HepG2 (cell line): ENCODE measurements at regions not wholly inside any gene's neighbourhood (a gene's known extent, or its start where the extent isn't known, plus 50 kb on each side); places are given as distances from the start of the nearest gene placed in this dataset.
A peak's percentile ranks its signal among the peaks of the same experiment; 100 is the strongest.

Experiments used
- ATAC-seq: fragments of 200-7000 bp; cut with Tn5 transposase; 3 replicates; pipeline ENCODE4 v1.9.1; 2020; ENCODE audit warnings: mild to moderate bottlenecking, moderate library complexity
- BruUV-seq: library from RNA; stranded (reverse); fragments of 400-500 nt; replicated peaks from 2 replicates; lab custom pipeline; 2021; lab: Mats Ljungman, UMichigan
- CTCF ChIA-PET: fragments of 300-600 bp; formaldehyde crosslinking; extraction: SDS; loops from one replicate; lab custom pipeline; 2021; ENCODE audit warnings: low total read pairs, inconsistent platforms, low intra/inter-chr PET ratio; lab: Yijun Ruan, JAX
- POLR2A ChIA-PET: fragments of 350-600 bp; sonication (Branson Sonifier 250); formaldehyde crosslinking; loops from one replicate; lab custom pipeline; 2020; ENCODE audit warnings: antibody characterized with exemption, inconsistent platforms; lab: Yijun Ruan, JAX
- DNase-seq: peaks from one replicate; pipeline ENCODE4 v3.0.0-alpha.2; 2015; ENCODE audit warnings: low spot score
- FAIRE-seq: peaks from 3 replicates; lab custom pipeline; 2011; peaks lifted over from hg19 to GRCh38; lab: Jason Lieb, UNC
- H2AFZ ChIP-seq: one replicate; pipeline ENCODE4 v1.6.1; 2011; ENCODE audit warnings: low read length, inconsistent platforms
- H3K27ac ChIP-seq: fragments of 300-600 bp; 3 replicates; pipeline ENCODE4 v1.8.0; 2011; ENCODE audit warnings: mixed run types, mild to moderate bottlenecking, mixed read lengths, low read length, inconsistent platforms; ENCODE audit not compliant: insufficient read depth; ENCODE audit errors: extremely low read length
- H3K27me3 ChIP-seq, 2 experiments: fragments of 200-600 bp in 1 of 2; 2 replicates in 1 of 2; 3 replicates in 1 of 2; pipeline versions ENCODE4 v1.6.0 to v1.8.0; 2011; ENCODE audit warnings: low read length in 2 of 2, mild to moderate bottlenecking in 2 of 2, moderate library complexity in 2 of 2, inconsistent platforms in 1 of 2; ENCODE audit not compliant: insufficient read depth in 2 of 2, control insufficient read depth in 1 of 2
- H3K36me3 ChIP-seq, 2 experiments: fragments of 200-600 bp in 1 of 2; replicated peaks in 1 of 2; 2 replicates in 1 of 2; 3 replicates in 1 of 2; pipeline versions ENCODE4 v1.5.1 to v1.8.0; 2011; ENCODE audit warnings: low read length in 2 of 2, inconsistent platforms in 1 of 2; ENCODE audit not compliant: insufficient read depth in 2 of 2, control insufficient read depth in 1 of 2
- H3K4me1 ChIP-seq: 2 replicates; pipeline ENCODE4 v1.5.1; 2012; ENCODE audit warnings: low read length, inconsistent platforms; ENCODE audit not compliant: insufficient read depth
- H3K4me2 ChIP-seq: 2 replicates; pipeline ENCODE4 v1.6.0; 2011; ENCODE audit warnings: low read depth, low read length, inconsistent platforms
- H3K4me3 ChIP-seq, 3 experiments: fragments of 200-600 bp in 1 of 3; sonication (generic), shearing (Covaris generic) in 1 of 3; replicated peaks in 1 of 3; 2 replicates each; pipeline ENCODE4 v1.5.1; 2011 to 2016; ENCODE audit warnings: low read length in 3 of 3, inconsistent platforms in 2 of 3, low read depth in 2 of 3, mild to moderate bottlenecking in 2 of 3, control low read depth in 1 of 3, mixed read lengths in 1 of 3; ENCODE audit not compliant: insufficient read depth in 1 of 3
- H3K79me2 ChIP-seq: one replicate; pipeline ENCODE4 v1.6.1; 2011; ENCODE audit warnings: low read length, inconsistent platforms; ENCODE audit not compliant: insufficient read depth
- H3K9ac ChIP-seq: 2 replicates; pipeline ENCODE4 v1.6.0; 2011; ENCODE audit warnings: mild to moderate bottlenecking, low read depth, low read length, inconsistent platforms; ENCODE audit not compliant: insufficient read depth
- H3K9me3 ChIP-seq: 2 replicates; pipeline ENCODE4 v1.5.1; 2012; ENCODE audit warnings: mild to moderate bottlenecking, low read length
- H4K20me1 ChIP-seq: 2 replicates; pipeline ENCODE4 v1.6.0; 2011; ENCODE audit warnings: inconsistent platforms, mild to moderate bottlenecking, low read length, moderate library complexity; ENCODE audit not compliant: insufficient read depth
- CREB1 ChIP-seq, 2 experiments: fragments of 450-650 bp in 1 of 2; IDR thresholded peaks; 2 replicates each; pipeline ENCODE4 v1.6.1; 2016 to 2017; ENCODE audit warnings: control low read depth in 1 of 2, mild to moderate bottlenecking in 1 of 2, missing compliant biosample characterization in 1 of 2, missing genetic modification characterization in 1 of 2
- GRHL1 ChIP-seq: sonication (generic); formaldehyde crosslinking; conservative IDR thresholded peaks from 2 replicates; pipeline ENCODE4 v1.8.0; 2022; ENCODE audit warnings: missing genetic modification reagents
- JARID2 ChIP-seq: sonication (generic); formaldehyde crosslinking; IDR thresholded peaks from 2 replicates; pipeline ENCODE4 v1.8.1; 2023; ENCODE audit warnings: missing genetic modification reagents, inconsistent platforms; ENCODE audit not compliant: insufficient replicate concordance
- PAWR ChIP-seq: sonication (generic); formaldehyde crosslinking; IDR thresholded peaks from 2 replicates; pipeline ENCODE4 v1.4.0; 2020; ENCODE audit warnings: missing genetic modification reagents, mild to moderate bottlenecking, borderline replicate concordance
- ZNF101 ChIP-seq: sonication (generic); formaldehyde crosslinking; IDR thresholded peaks from 2 replicates; pipeline ENCODE4 v1.4.0; 2020; ENCODE audit warnings: mild to moderate bottlenecking, low read depth, missing genetic modification reagents, borderline replicate concordance
- WGBS: methylation state at CpG from one replicate; pipeline ENCODE4 v1.1.6; 2017; ENCODE audit warnings: low lambda C conversion rate; 5-methylcytosine and 5-hydroxymethylcytosine counted together
- in situ Hi-C: cut with HindIII; loops from 2 replicates; pipeline ENCODE4 v1.10.0; 2017; ENCODE audit warnings: low pct_unique_long_range_greater_than_20kb; ENCODE audit not compliant: extremely low pct_ligation_motif_present
- intact Hi-C: fragments of 100-400 bp; cut with micrococcal nuclease; formaldehyde crosslinking; loops from one replicate; pipeline ENCODE4 v1.10.0; 2022; ENCODE audit not compliant: unreplicated experiment

DNA sequence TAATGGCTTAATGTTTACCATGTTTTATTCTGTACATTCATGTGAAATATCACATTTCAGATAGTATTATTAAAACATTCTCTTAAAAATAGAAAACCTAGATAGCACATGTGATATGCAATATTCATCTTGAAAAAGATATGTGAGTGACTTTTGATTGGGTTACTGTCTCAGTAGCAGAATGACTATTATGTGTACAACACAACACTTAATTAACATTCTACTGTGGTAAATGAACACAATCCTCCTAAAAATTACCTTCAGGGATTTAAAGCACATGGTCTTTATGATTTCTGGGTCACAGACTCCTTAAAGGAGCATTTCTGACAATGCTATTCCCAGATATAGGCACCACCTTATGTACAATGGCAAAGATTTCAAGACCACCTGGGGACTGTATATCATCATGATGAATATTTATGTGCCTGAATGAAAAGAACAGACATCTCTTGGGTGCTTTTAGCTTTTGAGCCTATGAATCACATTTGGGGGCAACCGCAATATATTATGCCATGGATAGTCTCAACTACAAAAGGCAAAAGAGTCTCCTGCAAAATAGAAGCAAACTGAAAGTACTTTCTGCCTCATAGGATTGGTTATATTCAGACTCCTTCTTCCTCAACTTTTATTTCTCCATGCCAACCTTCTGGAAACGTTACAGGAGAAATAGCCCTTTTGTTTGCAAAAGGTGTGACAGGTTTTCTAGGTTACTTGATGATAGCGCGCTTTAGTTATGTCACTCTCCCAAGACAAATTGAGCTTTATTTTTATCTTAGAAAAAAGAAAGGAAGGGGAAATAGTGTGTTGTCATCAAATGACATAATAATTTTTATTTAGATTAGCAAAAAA, 259.0 kb downstream of the CALCRL start:
- Histone ChIP-seq H3K36me3 (no peaks in the 10 kb centered on the region), H3K9ac (no peak overlapping the region), H3K27me3 (no peaks in the 10 kb centered on the region), H3K79me2 (no peaks in the 10 kb centered on the region), H3K27ac (no peak overlapping the region), H3K4me3 (no peak overlapping the region), H2AFZ (no peak overlapping the region), H3K4me1 (no peaks in the 10 kb centered on the region), H3K4me2 (no peak overlapping the region), H4K20me1 (no peaks in the 10 kb centered on the region), H3K9me3 (no peaks in the 10 kb centered on the region)
- WGBS: 48% methylated on average over 4 of the region's 4 CpGs
- POLR2A ChIA-PET: no interaction called here
- ATAC-seq: no peak
- intact Hi-C loops: no loop called here
- CTCF ChIA-PET: no interaction called here
- TF ChIP-seq CREB1 (IDR thresholded peaks at IDR 0.05) (peak; percentile 17; the same call in 1 of the 2 replicates), CREB1 (CRISPR knock-in tag; IDR thresholded peaks at IDR 0.05) (no peak), GRHL1 (no peak)
- no peak for FAIRE-seq
- no peak for DNase-seq
- no TSS peak for BruUV-seq
- in situ Hi-C loops: no loop called here

DNA sequence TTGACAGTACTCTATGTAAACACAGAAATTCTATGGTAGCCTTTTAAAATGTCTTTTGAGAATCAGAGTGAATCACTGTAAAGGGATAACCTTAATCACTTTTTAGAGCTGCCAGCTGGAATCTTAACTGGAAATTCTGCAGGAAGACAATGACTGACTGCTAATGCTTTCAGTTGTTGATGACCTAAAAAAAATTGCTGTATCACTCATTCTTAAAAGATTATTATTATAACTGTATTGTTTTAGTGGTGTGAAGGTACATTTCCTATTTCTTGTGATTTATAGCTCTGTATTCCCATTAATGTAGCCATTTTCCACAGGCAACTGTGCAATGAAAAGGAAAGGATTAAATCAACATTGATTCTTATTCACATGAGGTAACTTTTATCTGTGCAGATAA, 260.5 kb downstream of the CALCRL start:
- H3K9me3 ChIP-seq: no peaks in the 10 kb centered on the region
- DNase-seq: no peak
- H3K36me3 ChIP-seq: no peaks in the 10 kb centered on the region
- no peak for TF ChIP-seq ZNF101 (CRISPR knock-in tag)
- no peak for TF ChIP-seq JARID2
- TF ChIP-seq PAWR: no peak
- H3K4me2 ChIP-seq: no peak overlapping the region
- intact Hi-C loops (no loop called here), in situ Hi-C loops (no loop called here)
- ChIA-PET POLR2A (no interaction called here), CTCF (no interaction called here)
- BruUV-seq: no TSS peak
- H3K4me3 ChIP-seq: no peak overlapping the region
- H3K27ac ChIP-seq: no peak overlapping the region
- no peaks in the 10 kb centered on the region for H4K20me1 ChIP-seq
- no peaks in the 10 kb centered on the region for H3K27me3 ChIP-seq
- no peak overlapping the region for H3K9ac ChIP-seq
- no peak overlapping the region for H2AFZ ChIP-seq
- ATAC-seq: no peak
- no peaks in the 10 kb centered on the region for H3K79me2 ChIP-seq
- no peak for FAIRE-seq
- no peaks in the 10 kb centered on the region for H3K4me1 ChIP-seq
